ENCODE measurements at regions not wholly inside any gene's neighbourhood (a gene's known extent, or its start where the extent isn't known, plus 50 kb on each side); places are given as distances from the start of the nearest gene placed in this dataset.

DNA sequence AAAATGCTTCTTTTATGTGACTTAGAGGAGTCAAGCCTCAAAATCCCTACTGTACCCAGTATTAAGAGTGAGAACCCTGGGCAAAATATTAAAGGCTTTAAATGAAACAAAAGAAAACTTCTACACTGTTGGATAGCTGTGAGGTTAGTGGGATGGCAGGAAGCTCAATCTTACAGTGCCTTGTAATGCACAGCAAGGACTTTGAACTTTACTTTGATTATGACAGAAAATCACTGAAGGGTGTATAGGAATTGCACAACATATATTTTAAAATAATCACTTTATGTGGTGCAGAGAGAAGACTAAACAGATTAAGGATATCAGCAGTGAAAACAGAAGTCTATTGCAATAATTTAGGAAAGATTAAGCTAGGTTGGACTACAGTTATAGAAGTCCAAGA, 1333.4 kb downstream of the ADGRL3 start:
- TF ChIP-seq TCF7L2 (IDR thresholded peaks at IDR 0.05; ENCODE audit: low read depth, low read length) (no peak), SIN3A (IDR thresholded peaks at IDR 0.05; ENCODE audit: borderline replicate concordance, insufficient read depth, low read depth, low read length) (no peak), POLR2AphosphoS5 (IDR thresholded peaks at IDR 0.05; ENCODE audit: low read depth, low read length) (no peak)
- TF ChIP-seq, protein P1, sequence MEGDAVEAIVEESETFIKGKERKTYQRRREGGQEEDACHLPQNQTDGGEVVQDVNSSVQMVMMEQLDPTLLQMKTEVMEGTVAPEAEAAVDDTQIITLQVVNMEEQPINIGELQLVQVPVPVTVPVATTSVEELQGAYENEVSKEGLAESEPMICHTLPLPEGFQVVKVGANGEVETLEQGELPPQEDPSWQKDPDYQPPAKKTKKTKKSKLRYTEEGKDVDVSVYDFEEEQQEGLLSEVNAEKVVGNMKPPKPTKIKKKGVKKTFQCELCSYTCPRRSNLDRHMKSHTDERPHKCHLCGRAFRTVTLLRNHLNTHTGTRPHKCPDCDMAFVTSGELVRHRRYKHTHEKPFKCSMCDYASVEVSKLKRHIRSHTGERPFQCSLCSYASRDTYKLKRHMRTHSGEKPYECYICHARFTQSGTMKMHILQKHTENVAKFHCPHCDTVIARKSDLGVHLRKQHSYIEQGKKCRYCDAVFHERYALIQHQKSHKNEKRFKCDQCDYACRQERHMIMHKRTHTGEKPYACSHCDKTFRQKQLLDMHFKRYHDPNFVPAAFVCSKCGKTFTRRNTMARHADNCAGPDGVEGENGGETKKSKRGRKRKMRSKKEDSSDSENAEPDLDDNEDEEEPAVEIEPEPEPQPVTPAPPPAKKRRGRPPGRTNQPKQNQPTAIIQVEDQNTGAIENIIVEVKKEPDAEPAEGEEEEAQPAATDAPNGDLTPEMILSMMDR (IDR thresholded peaks at IDR 0.05) = no peak
- TF ChIP-seq, protein P2, sequence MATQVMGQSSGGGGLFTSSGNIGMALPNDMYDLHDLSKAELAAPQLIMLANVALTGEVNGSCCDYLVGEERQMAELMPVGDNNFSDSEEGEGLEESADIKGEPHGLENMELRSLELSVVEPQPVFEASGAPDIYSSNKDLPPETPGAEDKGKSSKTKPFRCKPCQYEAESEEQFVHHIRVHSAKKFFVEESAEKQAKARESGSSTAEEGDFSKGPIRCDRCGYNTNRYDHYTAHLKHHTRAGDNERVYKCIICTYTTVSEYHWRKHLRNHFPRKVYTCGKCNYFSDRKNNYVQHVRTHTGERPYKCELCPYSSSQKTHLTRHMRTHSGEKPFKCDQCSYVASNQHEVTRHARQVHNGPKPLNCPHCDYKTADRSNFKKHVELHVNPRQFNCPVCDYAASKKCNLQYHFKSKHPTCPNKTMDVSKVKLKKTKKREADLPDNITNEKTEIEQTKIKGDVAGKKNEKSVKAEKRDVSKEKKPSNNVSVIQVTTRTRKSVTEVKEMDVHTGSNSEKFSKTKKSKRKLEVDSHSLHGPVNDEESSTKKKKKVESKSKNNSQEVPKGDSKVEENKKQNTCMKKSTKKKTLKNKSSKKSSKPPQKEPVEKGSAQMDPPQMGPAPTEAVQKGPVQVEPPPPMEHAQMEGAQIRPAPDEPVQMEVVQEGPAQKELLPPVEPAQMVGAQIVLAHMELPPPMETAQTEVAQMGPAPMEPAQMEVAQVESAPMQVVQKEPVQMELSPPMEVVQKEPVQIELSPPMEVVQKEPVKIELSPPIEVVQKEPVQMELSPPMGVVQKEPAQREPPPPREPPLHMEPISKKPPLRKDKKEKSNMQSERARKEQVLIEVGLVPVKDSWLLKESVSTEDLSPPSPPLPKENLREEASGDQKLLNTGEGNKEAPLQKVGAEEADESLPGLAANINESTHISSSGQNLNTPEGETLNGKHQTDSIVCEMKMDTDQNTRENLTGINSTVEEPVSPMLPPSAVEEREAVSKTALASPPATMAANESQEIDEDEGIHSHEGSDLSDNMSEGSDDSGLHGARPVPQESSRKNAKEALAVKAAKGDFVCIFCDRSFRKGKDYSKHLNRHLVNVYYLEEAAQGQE (IDR thresholded peaks at IDR 0.05; ENCODE audit: insufficient read depth in 1 of 2, low read depth in 2 of 2, low read length in 1 of 2) = no peak
- BruUV-seq (replicated peaks) = no TSS peak
- Histone ChIP-seq H3K36me3 (ENCODE audit: control insufficient read depth, insufficient read depth, low read length) (no peaks in the 10 kb centered on the region), H3K27ac (ENCODE audit: low read length) (no peak overlapping the region), H3K4me1 (ENCODE audit: control insufficient read depth, insufficient read depth, low read length) (no peaks in the 10 kb centered on the region), H3K27me3 (ENCODE audit: control insufficient read depth, insufficient read depth, low read length) (no peaks in the 10 kb centered on the region), H3K4me3 (ENCODE audit: low read depth in 2 of 2, low read length in 2 of 2) (no peak overlapping the region), H3K9me3 (ENCODE audit: control insufficient read depth, insufficient read depth, low read depth, low read length) (no peaks in the 10 kb centered on the region)
- ATAC-seq = no peak
- DNase-seq (ENCODE audit: low read depth, low spot score) = no peak
- ChIA-PET CTCF (no interaction called here), POLR2A (no interaction called here)
- intact Hi-C loops (cut with micrococcal nuclease; ENCODE audit: unreplicated experiment) = no loop called here
- in situ Hi-C loops (cut with HindIII; ENCODE audit: low pct_unique_long_range_greater_than_20kb, low sequenced_read_pairs) = no loop called here

DNA sequence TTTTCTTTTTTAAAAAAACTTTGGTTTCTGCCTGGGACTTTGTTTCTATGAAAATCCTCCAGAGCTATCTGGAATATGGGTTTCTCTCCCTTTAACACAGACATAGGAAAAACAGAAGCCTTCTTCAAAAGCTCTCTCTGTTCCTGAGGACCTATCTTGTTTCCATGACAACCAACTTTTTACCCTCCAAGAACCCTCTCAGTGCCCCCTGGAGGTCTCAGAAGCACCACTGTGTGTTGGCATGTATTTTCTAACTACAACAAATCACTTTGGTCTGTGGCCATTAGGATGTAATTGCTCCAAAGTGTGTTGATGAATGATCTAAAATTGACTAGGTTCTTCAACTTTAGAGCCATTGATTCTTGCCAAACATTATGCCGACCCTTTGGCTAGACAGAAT, 1331.6 kb downstream of the ADGRL3 start:
- CTCF ChIA-PET = no interaction called here
- no peaks in the 10 kb centered on the region for H3K27me3 ChIP-seq (ENCODE audit: control insufficient read depth, insufficient read depth, low read length)
- no peaks in the 10 kb centered on the region for H3K4me1 ChIP-seq (ENCODE audit: control insufficient read depth, insufficient read depth, low read length)
- no peak overlapping the region for H3K27ac ChIP-seq (ENCODE audit: low read length)
- POLR2A ChIA-PET = no interaction called here
- no peaks in the 10 kb centered on the region for H3K36me3 ChIP-seq (ENCODE audit: control insufficient read depth, insufficient read depth, low read length)
- TF ChIP-seq, protein P2 (IDR thresholded peaks at IDR 0.05; ENCODE audit: insufficient read depth in 1 of 2, low read depth in 2 of 2, low read length in 1 of 2) = no peak
- no peak for TF ChIP-seq SIN3A (IDR thresholded peaks at IDR 0.05; ENCODE audit: borderline replicate concordance, insufficient read depth, low read depth, low read length)
- no peak for TF ChIP-seq TCF7L2 (IDR thresholded peaks at IDR 0.05; ENCODE audit: low read depth, low read length)
- TF ChIP-seq POLR2AphosphoS5 (IDR thresholded peaks at IDR 0.05; ENCODE audit: low read depth, low read length) = no peak
- TF ChIP-seq, protein P1 (IDR thresholded peaks at IDR 0.05) = no peak
- DNase-seq (ENCODE audit: low read depth, low spot score) = no peak
- intact Hi-C loops (cut with micrococcal nuclease; ENCODE audit: unreplicated experiment) = no loop called here
- H3K9me3 ChIP-seq (ENCODE audit: control insufficient read depth, insufficient read depth, low read depth, low read length) = no peaks in the 10 kb centered on the region
- in situ Hi-C loops (cut with HindIII; ENCODE audit: low pct_unique_long_range_greater_than_20kb, low sequenced_read_pairs) = no loop called here
- no TSS peak for BruUV-seq (replicated peaks)
- no peak for ATAC-seq
- no peak overlapping the region for H3K4me3 ChIP-seq (ENCODE audit: low read depth in 2 of 2, low read length in 2 of 2)

Data from Panc1 (cell line).